H9 (cell line): ENCODE measurements at regions not wholly inside any gene's neighbourhood (a gene's known extent, or its start where the extent isn't known, plus 50 kb on each side); places are given as distances from the start of the nearest gene placed in this dataset.

ENCODE experiments used
- DNase-seq: peaks from one replicate; pipeline ENCODE4 v3.0.0-alpha.2; 2017
- H2AFZ ChIP-seq: one replicate; pipeline ENCODE4 v1.6.1; 2013; ENCODE audit warnings: mild to moderate bottlenecking, low read length, control low read depth, moderate library complexity
- H2AK5ac ChIP-seq: 2 replicates; pipeline ENCODE4 v1.6.1; 2013; ENCODE audit warnings: low read length, control low read depth, mixed read lengths; ENCODE audit not compliant: insufficient read length
- H2BK120ac ChIP-seq: one replicate; pipeline ENCODE4 v1.6.1; 2013; ENCODE audit warnings: low read depth, mild to moderate bottlenecking, low read length, control low read depth, inconsistent platforms; ENCODE audit not compliant: poor library complexity, severe bottlenecking
- H2BK12ac ChIP-seq: 2 replicates; pipeline ENCODE4 v1.6.1; 2013; ENCODE audit warnings: low read length, control low read depth, mixed read lengths, low read depth; ENCODE audit not compliant: insufficient read length
- H2BK15ac ChIP-seq: 2 replicates; pipeline ENCODE4 v1.6.1; 2013; ENCODE audit warnings: low read depth, low read length, control low read depth
- H2BK20ac ChIP-seq: one replicate; pipeline ENCODE4 v1.6.1; 2013; ENCODE audit warnings: low read depth, mild to moderate bottlenecking, low read length, control low read depth, inconsistent platforms; ENCODE audit not compliant: poor library complexity, severe bottlenecking
- H2BK5ac ChIP-seq: 2 replicates; pipeline ENCODE4 v1.6.1; 2013; ENCODE audit warnings: low read length, control low read depth, mixed read lengths; ENCODE audit not compliant: insufficient read length
- H3K14ac ChIP-seq: 2 replicates; pipeline ENCODE4 v1.6.1; 2013; ENCODE audit warnings: low read length, control low read depth; ENCODE audit not compliant: insufficient read depth
- H3K18ac ChIP-seq: 2 replicates; pipeline ENCODE4 v1.6.1; 2013; ENCODE audit warnings: low read depth, mild to moderate bottlenecking, mixed read lengths, low read length, control low read depth; ENCODE audit not compliant: insufficient read length
- H3K23ac ChIP-seq: 2 replicates; pipeline ENCODE4 v1.6.1; 2013; ENCODE audit warnings: low read length, control low read depth, mixed read lengths, low read depth; ENCODE audit not compliant: insufficient read length
- H3K23me2 ChIP-seq: 2 replicates; pipeline ENCODE4 v1.6.1; 2013; ENCODE audit warnings: low read depth, mild to moderate bottlenecking, mixed read lengths, low read length, control low read depth; ENCODE audit not compliant: insufficient read length, poor library complexity, severe bottlenecking
- H3K27ac ChIP-seq: 2 replicates; pipeline ENCODE4 v1.5.1; 2013; ENCODE audit warnings: low read length, control low read depth, mixed read lengths, low read depth; ENCODE audit not compliant: insufficient read length
- H3K27me3 ChIP-seq: 2 replicates; pipeline ENCODE4 v1.6.1; 2013; ENCODE audit warnings: low read length, control low read depth, inconsistent platforms; ENCODE audit not compliant: insufficient read depth
- H3K4ac ChIP-seq: 2 replicates; pipeline ENCODE4 v1.6.1; 2013; ENCODE audit warnings: low read depth, mild to moderate bottlenecking, control low read depth, inconsistent platforms, low read length, moderate library complexity
- H3K4me1 ChIP-seq: 2 replicates; pipeline ENCODE4 v1.6.1; 2013; ENCODE audit warnings: low read length, control low read depth, inconsistent platforms; ENCODE audit not compliant: insufficient read depth
- H3K4me2 ChIP-seq: 2 replicates; pipeline ENCODE4 v1.6.1; 2013; ENCODE audit warnings: low read length, control low read depth, mixed read lengths; ENCODE audit not compliant: insufficient read length, insufficient read depth
- H3K56ac ChIP-seq: 2 replicates; pipeline ENCODE4 v1.6.1; 2013; ENCODE audit warnings: low read depth, mild to moderate bottlenecking, mixed read lengths, low read length, control low read depth; ENCODE audit not compliant: insufficient read length
- H3K79me1 ChIP-seq: 2 replicates; pipeline ENCODE4 v1.6.1; 2013; ENCODE audit warnings: low read depth, mild to moderate bottlenecking, moderate library complexity, low read length, control low read depth, inconsistent platforms; ENCODE audit not compliant: insufficient read depth, poor library complexity, severe bottlenecking
- H3K79me2 ChIP-seq: 2 replicates; pipeline ENCODE4 v1.6.1; 2013; ENCODE audit warnings: low read length, control low read depth, inconsistent platforms; ENCODE audit not compliant: insufficient read depth
- H3K9ac ChIP-seq: 2 replicates; pipeline ENCODE4 v1.6.1; 2013; ENCODE audit warnings: low read length, control low read depth, mixed read lengths; ENCODE audit not compliant: insufficient read length; ENCODE audit errors: extremely low read depth
- H3K9me3 ChIP-seq: one replicate; pipeline ENCODE4 v1.6.1; 2013; ENCODE audit warnings: low read depth, low read length, inconsistent platforms; ENCODE audit not compliant: control insufficient read depth
- H3T11ph ChIP-seq: one replicate; pipeline ENCODE4 v1.6.1; 2013; ENCODE audit warnings: mild to moderate bottlenecking, low read length, control low read depth, inconsistent platforms
- H4K20me1 ChIP-seq: one replicate; pipeline ENCODE4 v1.6.1; 2013; ENCODE audit not compliant: control insufficient read depth, insufficient read length, insufficient read depth
- H4K5ac ChIP-seq: 2 replicates; pipeline ENCODE4 v1.6.1; 2013; ENCODE audit warnings: low read depth, mild to moderate bottlenecking, mixed read lengths, low read length, control low read depth; ENCODE audit not compliant: insufficient read length
- H4K8ac ChIP-seq: replicated peaks from 2 replicates; pipeline ENCODE4 v1.6.1; 2013; ENCODE audit warnings: low read length, control low read depth, mixed read lengths, low read depth; ENCODE audit not compliant: insufficient read length
- H4K91ac ChIP-seq: 2 replicates; pipeline ENCODE4 v1.6.1; 2013; ENCODE audit warnings: low read depth, mild to moderate bottlenecking, moderate library complexity, mixed read lengths, low read length, control low read depth; ENCODE audit not compliant: insufficient read length
- H3K27ac Mint-ChIP-seq, 3 experiments: 2 replicates in 2 of 3; 3 replicates in 1 of 3; pipeline ENCODE4 v1.8.0; 2020 to 2021; ENCODE audit warnings: mixed read lengths in 3 of 3, mild to moderate bottlenecking in 1 of 3, moderate library complexity in 1 of 3
- H3K27me3 Mint-ChIP-seq: 2 replicates; pipeline ENCODE4 v1.8.0; 2021; ENCODE audit warnings: low read depth, mild to moderate bottlenecking, moderate library complexity, mixed read lengths
- H3K36me3 Mint-ChIP-seq, 3 experiments: 2 replicates in 2 of 3; 3 replicates in 1 of 3; pipeline ENCODE4 v1.8.0; 2020 to 2021; ENCODE audit warnings: low read depth in 3 of 3, mixed read lengths in 3 of 3; ENCODE audit not compliant: insufficient read depth in 1 of 3
- H3K4me1 Mint-ChIP-seq, 2 experiments: 2 replicates each; pipeline ENCODE4 v1.8.0; 2020; ENCODE audit warnings: mixed read lengths in 2 of 2
- H3K4me3 Mint-ChIP-seq, 2 experiments: 2 replicates in 1 of 2; 3 replicates in 1 of 2; pipeline ENCODE4 v1.8.0; 2020 to 2021; ENCODE audit warnings: mild to moderate bottlenecking in 2 of 2, mixed read lengths in 2 of 2, moderate library complexity in 1 of 2
- H3K9me3 Mint-ChIP-seq, 2 experiments: 2 replicates in 1 of 2; 3 replicates in 1 of 2; pipeline ENCODE4 v1.8.0; 2020; ENCODE audit warnings: mild to moderate bottlenecking in 2 of 2, mixed read lengths in 2 of 2, moderate library complexity in 1 of 2
- WGBS: extraction: QIAGEN DNeasy Blood & Tissue Kit; methylation state at CpG from one replicate; pipeline ENCODE4 v1.1.7; 2013; ENCODE audit warnings: missing lambda C conversion rate, low lambda C conversion rate, mixed read lengths; ENCODE audit not compliant: insufficient read length; ENCODE audit errors: extremely low coverage; 5-methylcytosine and 5-hydroxymethylcytosine counted together
- TF ChIP-seq, protein P1 (sequence below): fragments of 200-600 bp; sonication (generic); conservative IDR thresholded peaks from 3 replicates; pipeline ENCODE4 v1.8.0; 2021; ENCODE audit warnings: antibody characterized with exemption, mild to moderate bottlenecking

DNA sequence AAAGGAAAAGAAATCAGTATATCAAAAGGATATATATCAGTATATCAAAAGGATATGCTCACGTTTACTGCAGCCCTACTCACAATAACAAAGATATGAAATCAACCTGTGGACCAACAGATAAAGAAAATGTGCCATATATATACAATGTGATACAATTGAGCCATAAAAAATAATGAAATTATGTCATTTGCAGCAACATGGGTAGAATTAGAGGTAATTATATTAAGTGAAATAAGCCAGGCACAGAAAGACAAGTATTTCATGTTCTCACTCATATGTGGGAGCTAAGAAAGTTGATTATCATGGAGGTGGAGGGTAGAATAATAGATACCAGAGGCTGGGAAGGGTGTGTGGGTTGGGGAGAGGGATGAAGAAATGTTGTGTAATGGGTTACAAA lies 102.9 kb upstream of the MARCKS start:
- no peak overlapping the region for H3K9ac ChIP-seq
- TF ChIP-seq, protein P1, sequence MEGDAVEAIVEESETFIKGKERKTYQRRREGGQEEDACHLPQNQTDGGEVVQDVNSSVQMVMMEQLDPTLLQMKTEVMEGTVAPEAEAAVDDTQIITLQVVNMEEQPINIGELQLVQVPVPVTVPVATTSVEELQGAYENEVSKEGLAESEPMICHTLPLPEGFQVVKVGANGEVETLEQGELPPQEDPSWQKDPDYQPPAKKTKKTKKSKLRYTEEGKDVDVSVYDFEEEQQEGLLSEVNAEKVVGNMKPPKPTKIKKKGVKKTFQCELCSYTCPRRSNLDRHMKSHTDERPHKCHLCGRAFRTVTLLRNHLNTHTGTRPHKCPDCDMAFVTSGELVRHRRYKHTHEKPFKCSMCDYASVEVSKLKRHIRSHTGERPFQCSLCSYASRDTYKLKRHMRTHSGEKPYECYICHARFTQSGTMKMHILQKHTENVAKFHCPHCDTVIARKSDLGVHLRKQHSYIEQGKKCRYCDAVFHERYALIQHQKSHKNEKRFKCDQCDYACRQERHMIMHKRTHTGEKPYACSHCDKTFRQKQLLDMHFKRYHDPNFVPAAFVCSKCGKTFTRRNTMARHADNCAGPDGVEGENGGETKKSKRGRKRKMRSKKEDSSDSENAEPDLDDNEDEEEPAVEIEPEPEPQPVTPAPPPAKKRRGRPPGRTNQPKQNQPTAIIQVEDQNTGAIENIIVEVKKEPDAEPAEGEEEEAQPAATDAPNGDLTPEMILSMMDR = no peak
- no peak overlapping the region for H3K18ac ChIP-seq
- no peak for DNase-seq
- H2AFZ ChIP-seq = no peak overlapping the region
- Mint-ChIP-seq H3K4me1 (no peaks in the 10 kb centered on the region), H3K4me3 (no peak overlapping the region), H3K9me3 (no peaks in the 10 kb centered on the region), H3K36me3 (no peaks in the 10 kb centered on the region), H3K27ac (no peak overlapping the region), H3K27me3 (no peaks in the 10 kb centered on the region)
- no peak overlapping the region for H2BK12ac ChIP-seq
- H3K23ac ChIP-seq = no peak overlapping the region
- H2BK15ac ChIP-seq = no peak overlapping the region
- H3K27ac ChIP-seq = no peak overlapping the region
- no peak overlapping the region for H4K91ac ChIP-seq
- WGBS = no CpG with 5 or more reads among the region's 1 CpG
- no peak overlapping the region for H4K5ac ChIP-seq
- no peaks in the 10 kb centered on the region for H3K27me3 ChIP-seq
- no peak overlapping the region for H3K4ac ChIP-seq
- no peaks in the 10 kb centered on the region for H3K9me3 ChIP-seq
- H2BK5ac ChIP-seq = no peak overlapping the region
- no peaks in the 10 kb centered on the region for H3K23me2 ChIP-seq
- H3K79me1 ChIP-seq = no peaks in the 10 kb centered on the region
- no peak overlapping the region for H3K56ac ChIP-seq
- H3K4me1 ChIP-seq = no peaks in the 10 kb centered on the region
- H3T11ph ChIP-seq = no peak overlapping the region
- no peak overlapping the region for H3K14ac ChIP-seq
- no peak overlapping the region for H3K4me2 ChIP-seq
- no peak overlapping the region for H2BK120ac ChIP-seq
- H3K79me2 ChIP-seq = no peaks in the 10 kb centered on the region
- H2BK20ac ChIP-seq = no peak overlapping the region
- no peak overlapping the region for H2AK5ac ChIP-seq
- H4K20me1 ChIP-seq = no peaks in the 10 kb centered on the region
- H4K8ac ChIP-seq = no peak overlapping the region
